ENCODE measurements at regions not wholly inside any gene's neighbourhood (a gene's known extent, or its start where the extent isn't known, plus 50 kb on each side); places are given as distances from the start of the nearest gene placed in this dataset.
A peak's percentile ranks its signal among the peaks of the same experiment; 100 is the strongest.

GRCh38 chr4:153074936-153075630 is 129.2 kb upstream of the TRIM2 start:
- intact Hi-C loops (cut with DNase I): no loop called here
- DNase-seq: no peak
- no peak for ATAC-seq

GRCh38 chr4:153075836-153076518 is 128.3 kb upstream of the TRIM2 start:
- intact Hi-C loops (cut with DNase I): no loop called here
- ATAC-seq (no peak), DNase-seq (no peak)

GRCh38 chr4:153076861-153077260 is 127.4 kb upstream of the TRIM2 start:
- ATAC-seq: no peak
- no peak for DNase-seq
- intact Hi-C loops (cut with DNase I): no loop called here

GRCh38 chr4:153079857-153080391 is 124.3 kb upstream of the TRIM2 start:
- ATAC-seq (no peak), DNase-seq (no peak)
- intact Hi-C loops (cut with DNase I): loop anchor here in 1 of 2 donors (5.0 kb wide), 1 partner anchor 228 kb away; no protein-coding TSS in a partner anchor

GRCh38 chr4:153081006-153081580 is 123.2 kb upstream of the TRIM2 start:
- intact Hi-C loops (cut with DNase I): loop anchor here in 1 of 2 donors (5.0 kb wide), 1 partner anchor 229 kb away; no protein-coding TSS in a partner anchor
- DNase-seq (no peak), ATAC-seq (no peak)

- intact Hi-C loops (cut with DNase I): loop anchor here (2.0 to 5.0 kb wide), 2 partner anchors 47 to 229 kb away; no protein-coding TSS in a partner anchor
- DNase-seq: no peak
- no peak for ATAC-seq
Observed at GRCh38 chr4:153081693-153082092, 122.5 kb upstream of the TRIM2 start.

GRCh38 chr4:153082322-153083301 is 121.6 kb upstream of the TRIM2 start:
- ATAC-seq (peak in 1 of 2 donors; percentile 24), DNase-seq (no peak)
- intact Hi-C loops (cut with DNase I): loop anchor here (2.0 to 5.0 kb wide), 2 partner anchors 46 to 230 kb away; no protein-coding TSS in a partner anchor

- peak; percentile 49 for DNase-seq
- intact Hi-C loops (cut with DNase I): loop anchor here (2.0 to 5.0 kb wide), 2 partner anchors 45 to 231 kb away; no protein-coding TSS in a partner anchor
- ATAC-seq: peak; percentile 70 to 86
Observed at GRCh38 chr4:153083447-153083947, 120.7 kb upstream of the TRIM2 start.

- ATAC-seq: no peak
- intact Hi-C loops (cut with DNase I): loop anchor here in 1 of 2 donors (5.0 kb wide), 1 partner anchor 232 kb away; no protein-coding TSS in a partner anchor
- DNase-seq: no peak
Observed at GRCh38 chr4:153084224-153084979, 119.8 kb upstream of the TRIM2 start.

- ATAC-seq: peak; percentile 72 to 74
- peak; percentile 78 for DNase-seq
- intact Hi-C loops (cut with DNase I): loop anchor here (1.0 to 5.0 kb wide), 2 partner anchors 233 to 239 kb away; no protein-coding TSS in a partner anchor
Observed at GRCh38 chr4:153084980-153085630, 119.1 kb upstream of the TRIM2 start.

GRCh38 chr4:153087671-153088194 is 116.5 kb upstream of the TRIM2 start:
- DNase-seq (no peak), ATAC-seq (no peak)
- intact Hi-C loops (cut with DNase I): no loop called here

GRCh38 chr4:153089742-153090141 is 114.5 kb upstream of the TRIM2 start:
- ATAC-seq: no peak
- DNase-seq: no peak
- intact Hi-C loops (cut with DNase I): no loop called here

GRCh38 chr4:153090181-153090580 is 114.1 kb upstream of the TRIM2 start:
- intact Hi-C loops (cut with DNase I): no loop called here
- DNase-seq: no peak
- ATAC-seq: no peak

- ATAC-seq: no peak
- intact Hi-C loops (cut with DNase I): no loop called here
Observed at GRCh38 chr4:153090670-153091385, 113.4 kb upstream of the TRIM2 start.

GRCh38 chr4:153093396-153093795 is 110.8 kb upstream of the TRIM2 start:
- ATAC-seq (no peak), DNase-seq (no peak)
- intact Hi-C loops (cut with DNase I): no loop called here

More at GRCh38 chr4:153090670-153091385, 113.4 kb upstream of the TRIM2 start:
- DNase-seq: no peak

- intact Hi-C loops (cut with DNase I): no loop called here
- ATAC-seq (no peak), DNase-seq (no peak)
Observed at GRCh38 chr4:153093802-153094201, 110.4 kb upstream of the TRIM2 start.

Data from left cardiac atrium (tissue), 4 donors.